Progenitor cell of endocrine pancreas (in vitro differentiated cells): ENCODE measurements at regions not wholly inside any gene's neighbourhood (a gene's known extent, or its start where the extent isn't known, plus 50 kb on each side); places are given as distances from the start of the nearest gene placed in this dataset.

Experiments used
- DNase-seq: peaks from one replicate; pipeline ENCODE4 v3.0.0; 2021; ENCODE audit warnings: low spot score; ENCODE audit not compliant: unreplicated experiment
- H3K27ac Mint-ChIP-seq: 2 replicates; pipeline ENCODE4 v1.8.0; 2021; ENCODE audit warnings: mild to moderate bottlenecking, moderate library complexity, mixed read lengths
- H3K27me3 Mint-ChIP-seq: 2 replicates; pipeline ENCODE4 v1.8.0; 2021; ENCODE audit warnings: mixed read lengths
- H3K36me3 Mint-ChIP-seq: 2 replicates; pipeline ENCODE4 v1.8.0; 2022; ENCODE audit warnings: mixed read lengths; ENCODE audit not compliant: insufficient read depth
- H3K4me1 Mint-ChIP-seq: 2 replicates; pipeline ENCODE4 v1.8.0; 2021; ENCODE audit warnings: low read depth, mixed read lengths
- H3K4me3 Mint-ChIP-seq: 2 replicates; pipeline ENCODE4 v1.8.0; 2021; ENCODE audit warnings: low read depth, mild to moderate bottlenecking, moderate library complexity, mixed read lengths
- H3K9me3 Mint-ChIP-seq: 2 replicates; pipeline ENCODE4 v1.8.0; 2021; ENCODE audit warnings: low read depth, mixed read lengths
- CTCF ChIP-seq: fragments of 200-600 bp; sonication (generic); IDR thresholded peaks from one replicate; pipeline ENCODE4 v1.5.0; 2021; ENCODE audit warnings: antibody characterized with exemption, mild to moderate bottlenecking; ENCODE audit not compliant: unreplicated experiment

- H3K27ac Mint-ChIP-seq: no peak overlapping the region
- no peak for TF ChIP-seq CTCF
These were observed 158.5 kb downstream of the C9orf50 start for GRCh38 chr9:129462360-129462759.

GRCh38 chr9:129460323-129461261 is 160.3 kb downstream of the C9orf50 start:
- Mint-ChIP-seq H3K36me3 (no peaks in the 10 kb centered on the region), H3K4me3 (peak overlapping the region; percentile 64), H3K4me1 (peaks cover 10% of the 10 kb centered on the region), H3K27me3 (no peaks in the 10 kb centered on the region), H3K27ac (peak overlapping the region; percentile 98), H3K9me3 (no peaks in the 10 kb centered on the region)
- TF ChIP-seq CTCF: no peak
- peak; percentile 86 for DNase-seq

More at GRCh38 chr9:129462360-129462759, 158.5 kb downstream of the C9orf50 start:
- Mint-ChIP-seq H3K36me3 (no peaks in the 10 kb centered on the region), H3K4me3 (no peak overlapping the region), H3K9me3 (no peaks in the 10 kb centered on the region), H3K27me3 (no peaks in the 10 kb centered on the region), H3K4me1 (peaks cover 22% of the 10 kb centered on the region)
- no peak for DNase-seq

GRCh38 chr9:129459547-129460322 is 161.2 kb downstream of the C9orf50 start:
- DNase-seq: no peak
- Mint-ChIP-seq H3K4me3 (no peak overlapping the region), H3K9me3 (no peaks in the 10 kb centered on the region), H3K36me3 (no peaks in the 10 kb centered on the region), H3K27me3 (peaks cover 2% of the 10 kb centered on the region), H3K27ac (no peak overlapping the region), H3K4me1 (peaks cover 10% of the 10 kb centered on the region)
- no peak for TF ChIP-seq CTCF

- TF ChIP-seq CTCF: no peak
- Mint-ChIP-seq H3K36me3 (no peaks in the 10 kb centered on the region), H3K4me1 (peaks cover 10% of the 10 kb centered on the region), H3K9me3 (no peaks in the 10 kb centered on the region), H3K27me3 (peaks cover 2% of the 10 kb centered on the region), H3K4me3 (no peak overlapping the region), H3K27ac (no peak overlapping the region)
- DNase-seq: no peak
These were observed 162.0 kb downstream of the C9orf50 start for GRCh38 chr9:129458663-129459546.
